Neural cell (in vitro differentiated cells): ENCODE measurements at regions not wholly inside any gene's neighbourhood (a gene's known extent, or its start where the extent isn't known, plus 50 kb on each side); places are given as distances from the start of the nearest gene placed in this dataset.

Experiments
- H2AFZ ChIP-seq: fragments of 200-600, 300-800 bp; sonication (generic), shearing (Covaris generic); 2 replicates; pipeline ENCODE4 v1.6.0; 2014; ENCODE audit warnings: low read depth, mild to moderate bottlenecking, antibody characterized with exemption, low read length, moderate library complexity
- H3F3A ChIP-seq: fragments of 200-600 bp; shearing (Covaris generic); 2 replicates; pipeline ENCODE4 v1.6.1; 2016; ENCODE audit warnings: mild to moderate bottlenecking, moderate library complexity, mixed read lengths, antibody characterized with exemption, low read length; ENCODE audit not compliant: insufficient read depth, poor library complexity, severe bottlenecking
- H3K27ac ChIP-seq: fragments of 200-600, 300-800 bp; sonication (generic), shearing (Covaris generic); 2 replicates; pipeline ENCODE4 v1.5.1; 2014; ENCODE audit warnings: mild to moderate bottlenecking, low read length, moderate library complexity
- H3K27me3 ChIP-seq: fragments of 300-800, 200-600 bp; sonication (generic), shearing (Covaris generic); 2 replicates; pipeline ENCODE4 v1.6.0; 2014; ENCODE audit warnings: mild to moderate bottlenecking, low read depth, low read length, moderate library complexity; ENCODE audit not compliant: insufficient read depth
- H3K36me3 ChIP-seq: fragments of 300-800, 200-600 bp; sonication (generic), shearing (Covaris generic); 2 replicates; pipeline ENCODE4 v1.5.1; 2014; ENCODE audit warnings: mild to moderate bottlenecking, antibody characterized with exemption, low read length, moderate library complexity; ENCODE audit not compliant: insufficient read depth
- H3K4me2 ChIP-seq: fragments of 300-800, 200-600 bp; sonication (generic), shearing (Covaris generic); 2 replicates; pipeline ENCODE4 v1.6.0; 2014; ENCODE audit warnings: mild to moderate bottlenecking, low read length
- H3K4me3 ChIP-seq: fragments of 300-800, 200-600 bp; sonication (generic), shearing (Covaris generic); 2 replicates; pipeline ENCODE4 v1.5.1; 2014; ENCODE audit warnings: mild to moderate bottlenecking, low read length, moderate library complexity
- H3K79me2 ChIP-seq: fragments of 200-600 bp; shearing (Covaris generic); replicated peaks from 2 replicates; pipeline ENCODE4 v1.6.0; 2014; ENCODE audit warnings: mild to moderate bottlenecking, low read length, moderate library complexity; ENCODE audit not compliant: insufficient read depth
- H3K9ac ChIP-seq: fragments of 300-800, 200-600 bp; sonication (generic), shearing (Covaris generic); 2 replicates; pipeline ENCODE4 v1.6.1; 2016; ENCODE audit warnings: mild to moderate bottlenecking, low read length, mixed read lengths
- H3K9me2 ChIP-seq: fragments of 200-600 bp; shearing (Covaris generic); 2 replicates; pipeline ENCODE4 v1.6.1; 2016; ENCODE audit warnings: mild to moderate bottlenecking, low read length, mixed read lengths; ENCODE audit not compliant: insufficient read depth
- H3K9me3 ChIP-seq: fragments of 200-600, 300-800 bp; sonication (generic), shearing (Covaris generic); 2 replicates; pipeline ENCODE4 v1.6.1; 2016; ENCODE audit warnings: mild to moderate bottlenecking, mixed run types, low read length, moderate library complexity, mixed read lengths
- H4K20me1 ChIP-seq: fragments of 200-600 bp; shearing (Covaris generic); 2 replicates; pipeline ENCODE4 v1.6.1; 2016; ENCODE audit warnings: mild to moderate bottlenecking, mixed run types; ENCODE audit not compliant: insufficient read depth
- CTCF ChIP-seq: fragments of 450-650 bp; IDR thresholded peaks from 2 replicates; pipeline ENCODE4 v1.5.1; 2014; ENCODE audit warnings: antibody characterized with exemption, mild to moderate bottlenecking, moderate library complexity; ENCODE audit not compliant: poor library complexity, severe bottlenecking
- EP300 ChIP-seq: fragments of 450-650 bp; conservative IDR thresholded peaks from 2 replicates; pipeline ENCODE4 v1.6.1; 2014; ENCODE audit warnings: antibody characterized with exemption, mild to moderate bottlenecking, moderate library complexity; ENCODE audit not compliant: poor library complexity, severe bottlenecking
- EZH2 ChIP-seq: fragments of 200-600, 300-800 bp; shearing (Covaris generic), sonication (generic); IDR thresholded peaks from 2 replicates; pipeline ENCODE4 v1.6.1; 2014; ENCODE audit warnings: antibody characterized with exemption, low read length, borderline replicate concordance, mild to moderate bottlenecking; ENCODE audit not compliant: insufficient read depth, poor library complexity, severe bottlenecking
- MXI1 ChIP-seq: fragments of 450-650 bp; conservative IDR thresholded peaks from 2 replicates; pipeline ENCODE4 v1.6.1; 2014; ENCODE audit warnings: antibody characterized with exemption, mild to moderate bottlenecking; ENCODE audit not compliant: poor library complexity, severe bottlenecking
- POLR2AphosphoS5 ChIP-seq: IDR thresholded peaks from 2 replicates; pipeline ENCODE4 v1.6.1; 2012
- RAD21 ChIP-seq: fragments of 450-650 bp; conservative IDR thresholded peaks from 2 replicates; pipeline ENCODE4 v1.6.1; 2014; ENCODE audit warnings: antibody characterized with exemption, mild to moderate bottlenecking, moderate library complexity
- REST ChIP-seq: IDR thresholded peaks from 2 replicates; pipeline ENCODE4 v1.6.1; 2012; ENCODE audit warnings: borderline replicate concordance
- SMC3 ChIP-seq: fragments of 450-650 bp; conservative IDR thresholded peaks from 2 replicates; pipeline ENCODE4 v1.6.1; 2014; ENCODE audit warnings: antibody characterized with exemption, mild to moderate bottlenecking, moderate library complexity; ENCODE audit not compliant: poor library complexity
- TAF1 ChIP-seq: IDR thresholded peaks from 2 replicates; pipeline ENCODE4 v1.6.1; 2012; ENCODE audit warnings: low read depth

GRCh38 chr6:10307028-10307427 is 107.8 kb downstream of the TFAP2A start (continued):
- no peak for TF ChIP-seq EZH2

GRCh38 chr6:10305790-10306415 is 109.0 kb downstream of the TFAP2A start:
- no peak overlapping the region for H2AFZ ChIP-seq
- H3K9me3 ChIP-seq: no peaks in the 10 kb centered on the region
- H3K9me2 ChIP-seq: no peaks in the 10 kb centered on the region
- H3F3A ChIP-seq: no peaks in the 10 kb centered on the region
- H3K27ac ChIP-seq: no peak overlapping the region
- no peak overlapping the region for H3K9ac ChIP-seq
- no peaks in the 10 kb centered on the region for H3K79me2 ChIP-seq
- no peak overlapping the region for H3K4me3 ChIP-seq
- no peaks in the 10 kb centered on the region for H4K20me1 ChIP-seq
- no peak overlapping the region for H3K4me2 ChIP-seq
- H3K36me3 ChIP-seq: no peaks in the 10 kb centered on the region
- no peak for TF ChIP-seq REST
- TF ChIP-seq RAD21: no peak
- TF ChIP-seq EZH2: no peak
- TF ChIP-seq SMC3: no peak
- no peak for TF ChIP-seq POLR2AphosphoS5
- no peak for TF ChIP-seq TAF1
- TF ChIP-seq CTCF: no peak
- no peak for TF ChIP-seq EP300
- no peak for TF ChIP-seq MXI1
- H3K27me3 ChIP-seq: no peaks in the 10 kb centered on the region

GRCh38 chr6:10303608-10304506 is 111.0 kb downstream of the TFAP2A start:
- Histone ChIP-seq H3F3A (no peaks in the 10 kb centered on the region), H3K4me3 (no peak overlapping the region), H3K9me2 (no peaks in the 10 kb centered on the region), H3K36me3 (no peaks in the 10 kb centered on the region), H3K27me3 (no peaks in the 10 kb centered on the region), H3K9me3 (no peaks in the 10 kb centered on the region), H2AFZ (no peak overlapping the region), H4K20me1 (no peaks in the 10 kb centered on the region), H3K79me2 (no peaks in the 10 kb centered on the region), H3K4me2 (no peak overlapping the region), H3K27ac (no peak overlapping the region), H3K9ac (no peak overlapping the region)
- TF ChIP-seq REST (no peak), EP300 (no peak), TAF1 (no peak), RAD21 (no peak), SMC3 (no peak), EZH2 (no peak), CTCF (no peak), MXI1 (no peak)
